Stimulated activated CD4-positive, alpha-beta T cell treated with anti-CD3 and anti-CD28 coated beads, Interleukin-2, amount 100 ng/mL, for 48 hours (primary cell): ENCODE measurements at regions not wholly inside any gene's neighbourhood (a gene's known extent, or its start where the extent isn't known, plus 50 kb on each side); places are given as distances from the start of the nearest gene placed in this dataset.
"Not testable (repeated sequence)": the region's sequence is repeated elsewhere in the genome, so short reads cannot be mapped to it uniquely, and the experiment has no call there.

Source experiments
- DNase-seq, 2 donors: peaks; one replicate each; pipeline ENCODE4 v3.0.0-alpha.2; 2020

- peak; percentile 58 to 65 for DNase-seq
These were observed 91.2 kb upstream of the MPP7 start for GRCh38 chr10:28393956-28394568.

DNA sequence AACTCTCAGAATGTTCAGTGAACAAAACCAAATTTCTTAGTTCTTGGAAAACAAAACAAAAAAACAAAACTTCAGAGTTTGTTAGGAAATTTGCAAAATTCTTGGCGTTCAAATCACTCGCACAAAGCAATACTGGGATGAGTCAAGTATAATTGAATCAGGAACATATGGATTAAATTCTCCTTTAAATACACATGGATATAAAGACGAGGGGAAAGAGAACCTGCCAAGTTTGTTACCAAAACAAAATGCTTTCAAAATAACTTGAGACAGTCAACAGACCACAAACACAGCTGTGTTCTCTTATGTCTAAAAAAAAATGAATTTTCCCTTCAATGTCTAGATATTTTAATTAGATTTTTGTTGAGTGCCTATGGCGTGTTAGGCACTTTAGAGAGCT is 93.5 kb upstream of the MPP7 start:
- DNase-seq, result no peak

- no peak for DNase-seq
These were observed 94.4 kb upstream of the MPP7 start for GRCh38 chr10:28397229-28397628.

GRCh38 chr10:28400176-28400575 is 97.3 kb upstream of the MPP7 start:
- no peak for DNase-seq

- no peak for DNase-seq
These were observed 97.8 kb upstream of the MPP7 start for GRCh38 chr10:28400681-28401080.

DNA sequence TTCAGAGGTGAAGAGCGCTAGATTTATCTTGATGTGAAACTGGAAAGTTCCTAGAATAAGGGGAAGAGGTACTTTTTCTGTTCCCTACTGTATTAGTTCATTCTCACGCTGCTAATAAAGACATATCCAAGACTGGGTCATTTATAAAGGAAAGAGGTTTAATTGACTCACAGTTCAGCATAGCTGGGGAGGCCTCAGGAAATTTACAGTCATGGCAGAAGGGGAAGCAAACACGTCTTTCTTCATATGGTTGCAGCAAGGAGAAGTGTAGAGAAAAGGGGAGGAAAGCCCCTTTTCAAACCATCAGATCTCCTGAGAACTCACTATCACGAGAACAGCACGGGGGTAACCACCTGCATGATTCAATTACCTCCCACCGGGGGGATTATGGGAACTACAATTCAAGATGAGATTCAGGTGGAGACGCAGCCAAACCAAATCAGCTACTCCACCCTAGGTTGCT is 99.8 kb upstream of the MPP7 start:
- DNase-seq, result not testable (repeated sequence)

- DNase-seq, result no peak
These were observed 100.2 kb upstream of the MPP7 start for GRCh38 chr10:28403090-28403489.

DNA sequence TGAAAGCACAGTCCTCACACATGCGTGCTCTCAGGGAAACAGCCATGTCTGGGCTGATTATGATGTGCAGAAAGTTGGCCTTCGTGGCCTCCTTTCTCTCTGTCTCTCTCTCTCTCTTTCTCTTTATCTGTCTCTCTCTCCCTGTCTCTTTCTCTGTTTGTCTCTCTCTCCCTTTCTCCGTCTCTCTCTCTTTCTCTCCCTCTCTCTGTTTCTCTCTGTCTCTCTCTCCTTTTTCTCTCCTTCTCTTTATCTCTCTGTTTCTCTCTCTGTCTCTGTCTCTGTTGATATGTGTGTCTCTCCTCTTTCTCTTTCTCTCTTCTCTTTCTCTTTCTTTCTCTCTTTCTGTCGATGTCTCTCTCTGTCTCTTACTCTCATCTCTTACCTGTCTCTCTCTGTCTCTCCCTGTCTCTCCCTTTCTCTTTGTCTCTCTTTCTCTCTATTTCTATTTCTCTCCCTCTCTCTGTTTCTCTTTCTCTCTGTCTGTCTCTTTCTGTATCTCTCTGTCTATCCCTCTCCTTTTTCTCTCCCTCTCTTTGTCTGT is 105.4 kb upstream of the MPP7 start:
- no peak for DNase-seq

DNA sequence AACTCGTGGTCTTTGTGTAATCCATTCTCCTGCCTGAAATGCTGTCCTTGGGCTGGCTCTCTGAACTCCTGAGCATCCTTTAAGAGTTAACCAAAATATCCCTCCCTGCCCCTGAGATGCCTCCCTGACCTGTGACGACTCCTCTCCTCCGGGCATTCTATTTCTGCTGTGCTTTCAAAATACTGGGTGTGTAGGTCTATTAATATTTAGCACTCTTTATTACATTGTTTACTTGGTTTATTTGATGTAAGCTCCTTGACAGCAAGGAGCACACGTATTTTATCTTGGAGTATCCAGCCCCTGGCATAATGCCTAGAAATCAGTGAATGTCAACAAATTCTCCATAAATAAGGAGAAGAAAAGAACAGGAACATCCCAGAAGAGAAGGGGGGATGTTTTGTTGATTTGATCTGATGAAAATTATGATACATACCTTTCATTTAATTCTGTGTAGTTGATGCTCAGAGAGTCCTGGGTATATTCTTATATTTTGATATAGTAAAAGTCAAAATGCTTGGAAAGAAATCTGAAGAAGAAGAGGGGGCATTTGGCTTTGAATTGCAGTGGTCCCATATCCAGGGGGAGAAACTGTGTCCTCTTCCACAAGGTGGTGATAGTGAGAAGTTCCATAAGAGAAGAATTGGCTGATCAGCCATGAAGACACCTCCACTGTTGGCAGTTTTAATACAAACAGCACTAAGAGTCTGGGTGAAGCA is 107.7 kb upstream of the MPP7 start:
- no peak for DNase-seq

- DNase-seq, result no peak
These were observed 108.2 kb upstream of the MPP7 start for GRCh38 chr10:28411136-28411460.

DNA sequence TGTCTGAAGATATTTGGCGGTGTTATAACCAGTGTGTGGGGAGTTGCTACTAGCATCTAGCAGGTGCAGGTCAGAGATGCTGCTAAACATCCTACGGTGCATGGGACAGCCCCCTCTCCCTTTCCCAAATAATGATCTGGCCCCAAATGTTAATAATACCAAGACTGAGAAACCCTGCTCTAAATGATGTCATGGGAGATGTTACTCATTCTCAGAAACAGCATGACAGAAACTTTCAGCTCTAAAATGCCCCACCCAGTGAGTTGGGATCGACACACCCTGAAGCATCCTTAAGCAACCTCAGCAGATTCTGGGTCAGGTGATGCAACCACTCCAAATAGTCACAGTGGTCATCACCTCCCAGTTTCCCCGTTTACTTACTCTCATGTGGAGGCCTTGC is 108.8 kb upstream of the MPP7 start:
- DNase-seq, result peak in 1 of 2 donors; percentile 22

DNA sequence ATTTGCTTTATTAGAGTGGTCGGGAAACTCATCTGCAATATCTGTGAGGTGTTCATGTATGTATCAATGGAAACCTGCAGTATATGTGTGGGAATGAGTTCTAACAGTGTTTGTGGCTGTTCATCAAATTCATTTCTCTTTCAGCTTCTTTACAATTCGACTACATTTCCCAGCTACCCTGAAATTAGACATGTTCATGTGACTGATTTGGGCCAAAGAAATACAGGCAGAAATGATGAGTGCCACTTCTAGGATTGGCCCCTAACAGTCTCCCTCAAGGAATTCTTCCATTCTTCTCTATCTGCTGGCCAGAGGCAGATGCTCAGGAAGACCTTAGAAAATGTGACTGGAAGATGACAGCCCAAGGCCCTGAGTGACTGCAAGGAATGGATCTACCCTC is 114.8 kb upstream of the WAC start:
- DNase-seq, result no peak

GRCh38 chr10:28425422-28425821 is 107.5 kb upstream of the WAC start:
- no peak for DNase-seq

DNA sequence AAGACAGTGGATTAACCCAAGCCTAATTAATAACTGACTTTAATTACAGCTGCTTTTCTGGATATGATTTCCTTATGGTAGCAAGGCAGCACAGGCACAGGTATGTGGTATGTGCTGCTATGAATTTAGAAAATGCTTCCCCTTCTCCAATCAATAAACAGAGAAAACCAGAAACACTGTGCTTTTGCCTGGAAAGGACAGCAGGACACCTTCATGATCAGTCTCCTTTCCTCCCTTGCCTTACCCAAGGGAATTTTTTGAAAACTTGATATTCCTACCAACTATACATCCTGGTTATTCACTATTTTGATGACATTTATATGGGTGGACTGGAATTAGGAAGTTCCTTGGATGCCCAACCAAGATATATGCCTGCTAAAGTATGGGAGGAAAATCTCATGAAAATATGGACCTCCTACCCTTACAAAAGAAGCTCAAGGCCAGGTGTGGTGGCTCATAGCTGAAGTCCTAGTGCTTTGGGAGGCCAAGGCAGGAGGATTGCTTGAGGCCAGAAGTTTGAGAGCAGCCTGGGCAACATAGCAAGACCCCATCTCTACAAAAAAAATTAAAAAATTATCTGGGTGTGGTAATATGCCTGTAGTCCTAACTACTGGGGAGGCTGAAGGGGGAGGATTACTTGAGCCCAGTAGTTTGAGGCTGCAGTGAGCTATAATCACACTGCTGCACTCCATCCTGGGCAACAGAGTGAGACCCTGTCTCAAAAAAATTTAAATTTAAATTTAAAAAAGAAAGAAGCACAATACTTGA is 106.3 kb upstream of the WAC start:
- DNase-seq, result no peak

- DNase-seq, result no peak
These were observed 105.5 kb upstream of the WAC start for GRCh38 chr10:28427376-28427775.

- no peak for DNase-seq
These were observed 103.9 kb upstream of the WAC start for GRCh38 chr10:28429045-28429444.

DNA sequence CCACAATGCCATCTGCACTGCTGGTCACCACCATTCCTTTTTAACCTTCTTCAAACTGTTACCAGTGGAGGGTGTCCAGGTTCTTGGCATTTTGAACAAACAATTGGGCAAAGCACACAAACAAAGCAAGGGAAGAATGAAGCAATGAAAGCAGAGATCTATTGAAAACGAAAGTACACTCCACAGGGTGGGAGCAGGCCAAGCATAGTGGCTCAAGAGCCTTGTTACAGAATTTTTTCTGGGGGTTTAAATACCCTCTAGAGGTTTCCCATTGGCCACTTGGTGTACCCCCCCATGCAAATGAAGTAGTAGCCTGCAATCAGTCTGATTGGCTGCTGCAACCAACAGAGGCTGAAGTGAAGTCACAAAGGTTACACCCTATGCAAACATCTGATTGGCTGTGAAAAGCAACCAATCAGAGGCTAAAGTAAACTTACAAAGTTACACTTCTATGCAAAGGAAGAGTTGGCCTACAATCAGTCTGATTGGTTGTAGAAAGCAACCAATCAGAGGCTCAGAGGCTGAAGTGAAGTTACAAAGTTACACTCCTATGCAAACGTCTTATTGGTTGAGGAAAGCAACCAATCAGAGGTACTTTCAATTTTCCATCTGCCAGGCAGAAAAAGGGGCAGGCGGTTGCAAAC is 103.2 kb upstream of the WAC start:
- no peak for DNase-seq

DNA sequence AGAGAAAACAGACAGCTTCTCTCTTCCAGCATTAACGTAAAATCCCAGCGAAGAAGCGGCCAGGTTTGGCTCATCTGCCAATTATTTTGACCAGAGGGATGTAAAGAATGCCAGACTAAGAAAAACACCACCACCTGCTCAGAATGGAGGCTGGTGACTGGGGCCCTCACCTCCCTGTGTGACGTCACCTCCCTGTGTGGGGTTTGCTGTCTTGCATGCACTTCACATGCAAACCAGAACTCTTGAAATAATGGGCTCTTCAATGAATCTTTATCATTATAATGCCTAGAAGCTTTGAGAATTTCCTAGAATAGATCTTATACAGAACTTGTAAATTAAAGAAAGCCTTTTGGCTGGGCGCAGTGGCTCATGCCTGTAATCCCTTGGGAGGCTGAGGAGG is 101.8 kb upstream of the WAC start:
- DNase-seq, result no peak

- DNase-seq, result peak; percentile 12 to 20
These were observed 100.7 kb upstream of the WAC start for GRCh38 chr10:28432210-28432676.

DNA sequence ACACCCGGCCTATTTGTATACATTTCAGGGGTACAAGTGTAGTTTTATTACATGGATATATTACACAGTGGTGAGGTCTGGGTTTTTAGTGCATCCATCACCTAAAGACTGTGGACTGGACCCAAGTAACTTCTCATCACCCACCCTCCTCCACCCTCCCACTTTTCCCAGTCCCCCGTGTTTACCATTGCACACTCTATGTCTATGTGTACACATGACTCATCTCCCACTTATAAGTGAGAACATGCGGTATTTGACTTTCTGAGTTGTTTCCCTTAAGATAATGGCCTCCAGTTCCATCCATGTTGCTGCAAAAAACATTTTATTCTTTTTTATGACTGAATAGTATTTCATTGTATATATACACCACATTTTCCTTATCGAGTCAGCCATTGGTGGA is 98.9 kb upstream of the WAC start:
- no peak for DNase-seq

GRCh38 chr10:28442403-28442802 is 90.5 kb upstream of the WAC start:
- no peak for DNase-seq

DNA sequence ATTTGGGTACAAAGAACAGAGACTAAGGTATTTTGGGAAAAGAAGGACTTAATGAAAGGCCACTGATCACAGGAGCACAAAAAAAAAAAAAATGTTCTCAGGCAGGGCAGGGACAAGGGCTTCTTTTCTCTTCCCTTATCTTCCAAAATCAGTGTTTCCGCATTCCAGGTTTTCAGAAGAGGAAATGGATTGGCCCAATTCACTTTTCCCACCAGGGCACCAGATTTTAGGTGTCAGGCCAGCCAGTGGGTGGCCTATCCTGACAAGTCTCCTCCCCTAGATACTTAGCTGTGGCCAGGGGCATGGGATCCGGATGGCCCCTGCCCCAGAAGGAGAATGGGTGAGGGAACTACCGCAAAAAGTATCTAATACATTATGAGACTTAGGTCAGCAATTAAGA is 88.9 kb upstream of the WAC start:
- no peak for DNase-seq

DNA sequence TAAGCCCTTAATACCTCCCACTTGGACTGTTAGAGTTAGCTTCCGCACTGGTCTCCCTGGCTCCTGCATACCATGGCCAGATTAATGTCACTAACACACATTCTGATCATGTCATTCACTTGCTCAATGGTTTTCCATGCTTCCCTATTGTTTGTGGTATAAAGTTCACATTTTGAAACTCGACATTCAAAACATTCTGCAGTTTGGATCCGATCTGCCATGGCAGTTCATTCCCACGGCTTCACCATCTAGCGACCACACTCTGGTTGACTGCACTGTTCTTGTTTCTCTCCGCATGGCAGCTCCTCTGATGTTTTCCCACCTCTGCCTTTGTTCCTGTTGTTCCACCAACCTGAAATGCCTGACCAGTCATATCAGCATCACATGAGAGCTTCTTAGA is 87.4 kb upstream of the WAC start:
- DNase-seq, result no peak
